Gastroesophageal sphincter (tissue), 4 donors: ENCODE measurements at regions not wholly inside any gene's neighbourhood (a gene's known extent, or its start where the extent isn't known, plus 50 kb on each side); places are given as distances from the start of the nearest gene placed in this dataset.

Experiments used
- ATAC-seq: fragments of 150-250 bp; one replicate; pipeline ENCODE4 v1.9.1; 2016; ENCODE audit warnings: mild to moderate bottlenecking, moderate library complexity
- H3K27ac ChIP-seq, 4 donors: fragments of 200-600 bp; sonication (generic) in 3 of 4; 1 replicate in 3 of 4; 2 replicates in 1 of 4; pipeline ENCODE4 v1.5.1; 2016 to 2019
- H3K27me3 ChIP-seq: fragments of 200-600 bp; sonication (generic); one replicate; pipeline ENCODE4 v1.5.1; 2019
- H3K36me3 ChIP-seq, 2 donors: fragments of 200-600 bp; sonication (generic); one replicate each; pipeline ENCODE4 v1.5.1; 2019; ENCODE audit warnings: control low read depth in 1 of 2
- H3K4me1 ChIP-seq, 3 donors: fragments of 200-600 bp; sonication (generic); 1 replicate in 2 of 3; 2 replicates in 1 of 3; pipeline ENCODE4 v1.5.1; 2016 to 2019; ENCODE audit warnings: control low read depth in 2 of 3
- H3K4me3 ChIP-seq, 2 donors: fragments of 200-600 bp; sonication (generic); one replicate each; pipeline ENCODE4 v1.5.1; 2019; ENCODE audit warnings: mild to moderate bottlenecking in 1 of 2, moderate library complexity in 1 of 2
- H3K9me3 ChIP-seq, 3 donors: fragments of 200-600 bp; sonication (generic); one replicate each; pipeline ENCODE4 v1.5.1; 2017 to 2019; ENCODE audit warnings: control low read depth in 2 of 3
- EP300 ChIP-seq: sonication (generic); formaldehyde crosslinking; IDR thresholded peaks from one replicate; pipeline ENCODE4 v1.6.1; 2017; ENCODE audit warnings: antibody characterized with exemption, mild to moderate bottlenecking
- POLR2A ChIP-seq, 2 donors: fragments of 450-650 bp; IDR thresholded peaks; one replicate each; pipeline ENCODE4 v1.6.1; 2017; ENCODE audit warnings: antibody characterized with exemption in 2 of 2, mild to moderate bottlenecking in 2 of 2, moderate library complexity in 1 of 2
- POLR2AphosphoS5 ChIP-seq: sonication (generic); formaldehyde crosslinking; IDR thresholded peaks from one replicate; pipeline ENCODE4 v1.6.1; 2017; ENCODE audit warnings: antibody characterized with exemption
- WGBS, 2 donors: methylation state at CpG; one replicate each; pipeline ENCODE4 v1.1.5; 2018; ENCODE audit warnings: low coverage in 1 of 2; 5-methylcytosine and 5-hydroxymethylcytosine counted together
- TF ChIP-seq, protein P1 (sequence below), 4 experiments: fragments of 200-600 bp in 2 of 4; fragments of 450-650 bp in 2 of 4; sonication (generic) in 1 of 4; IDR thresholded peaks; one replicate each; pipeline ENCODE4 v1.5.1; 2017 to 2019; ENCODE audit warnings: antibody characterized with exemption in 4 of 4, mild to moderate bottlenecking in 2 of 4, moderate library complexity in 2 of 4

DNA sequence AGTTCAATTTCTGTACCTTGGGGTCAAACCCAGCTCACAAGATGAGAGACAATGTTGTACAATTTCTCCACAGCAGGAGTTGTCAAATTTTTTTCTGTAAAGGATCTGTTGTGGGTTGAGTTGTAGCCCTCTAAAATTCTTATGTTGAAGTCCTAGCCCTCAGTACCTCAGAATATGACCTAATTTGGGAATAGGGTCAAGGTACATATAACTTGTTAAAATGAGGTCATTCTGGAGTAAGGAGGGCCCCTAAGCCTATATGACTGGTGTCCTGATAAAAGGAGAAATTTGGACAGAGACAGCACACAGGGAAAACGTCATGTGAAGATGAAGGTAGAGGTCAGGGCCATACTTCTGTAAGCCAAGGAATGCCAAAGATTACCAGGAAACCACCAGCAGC lies 264.9 kb downstream of the TTC8 start:
- peaks cover 3 to 22% (median 8%) of the 10 kb centered on the region in 3 donors for H3K4me1 ChIP-seq
- peaks cover 0 to 5% (median 0%) of the 10 kb centered on the region in 3 donors for H3K9me3 ChIP-seq
- no peaks in the 10 kb centered on the region for H3K36me3 ChIP-seq
- 67% methylated on average over 1 of the region's 1 CpG; no CpG with 5 or more reads in 1 of the 2 donors for WGBS, 2 donors
- ATAC-seq: no peak
- TF ChIP-seq POLR2A (IDR thresholded peaks at IDR 0.05) (no peak), EP300 (no peak), POLR2AphosphoS5 (no peak)
- TF ChIP-seq, protein P1, sequence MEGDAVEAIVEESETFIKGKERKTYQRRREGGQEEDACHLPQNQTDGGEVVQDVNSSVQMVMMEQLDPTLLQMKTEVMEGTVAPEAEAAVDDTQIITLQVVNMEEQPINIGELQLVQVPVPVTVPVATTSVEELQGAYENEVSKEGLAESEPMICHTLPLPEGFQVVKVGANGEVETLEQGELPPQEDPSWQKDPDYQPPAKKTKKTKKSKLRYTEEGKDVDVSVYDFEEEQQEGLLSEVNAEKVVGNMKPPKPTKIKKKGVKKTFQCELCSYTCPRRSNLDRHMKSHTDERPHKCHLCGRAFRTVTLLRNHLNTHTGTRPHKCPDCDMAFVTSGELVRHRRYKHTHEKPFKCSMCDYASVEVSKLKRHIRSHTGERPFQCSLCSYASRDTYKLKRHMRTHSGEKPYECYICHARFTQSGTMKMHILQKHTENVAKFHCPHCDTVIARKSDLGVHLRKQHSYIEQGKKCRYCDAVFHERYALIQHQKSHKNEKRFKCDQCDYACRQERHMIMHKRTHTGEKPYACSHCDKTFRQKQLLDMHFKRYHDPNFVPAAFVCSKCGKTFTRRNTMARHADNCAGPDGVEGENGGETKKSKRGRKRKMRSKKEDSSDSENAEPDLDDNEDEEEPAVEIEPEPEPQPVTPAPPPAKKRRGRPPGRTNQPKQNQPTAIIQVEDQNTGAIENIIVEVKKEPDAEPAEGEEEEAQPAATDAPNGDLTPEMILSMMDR (IDR thresholded peaks at IDR 0.05): no peak
- H3K27ac ChIP-seq: no peak overlapping the region
- no peak overlapping the region for H3K4me3 ChIP-seq
- H3K27me3 ChIP-seq: no peaks in the 10 kb centered on the region

- no peak for ATAC-seq
- no peak overlapping the region for H3K4me3 ChIP-seq
- H3K9me3 ChIP-seq: peaks cover 0 to 5% (median 0%) of the 10 kb centered on the region in 3 donors
- H3K4me1 ChIP-seq: peaks cover 0 to 8% (median 0%) of the 10 kb centered on the region in 3 donors
- no peaks in the 10 kb centered on the region for H3K36me3 ChIP-seq
- 100% methylated on average over 1 of the region's 1 CpG; no CpG with 5 or more reads in 1 of the 2 donors for WGBS, 2 donors
- no peaks in the 10 kb centered on the region for H3K27me3 ChIP-seq
- TF ChIP-seq EP300 (no peak), POLR2A (IDR thresholded peaks at IDR 0.05) (no peak), POLR2AphosphoS5 (no peak)
- TF ChIP-seq, protein P1 (IDR thresholded peaks at IDR 0.05): no peak
- no peak overlapping the region for H3K27ac ChIP-seq
Measured at GRCh38 chr14:89091781-89092180, 267.3 kb downstream of the TTC8 start.

- Histone ChIP-seq H3K36me3 (no peaks in the 10 kb centered on the region), H3K4me3 (no peak overlapping the region), H3K9me3 (peaks cover 0 to 5% (median 0%) of the 10 kb centered on the region in 3 donors), H3K27me3 (no peaks in the 10 kb centered on the region), H3K27ac (no peak overlapping the region), H3K4me1 (peaks cover 0 to 8% (median 0%) of the 10 kb centered on the region in 3 donors)
- ATAC-seq: no peak
- WGBS, 2 donors: 35 to 36% methylated on average over 3 of the region's 3 CpGs
- TF ChIP-seq POLR2AphosphoS5 (no peak), EP300 (no peak), POLR2A (IDR thresholded peaks at IDR 0.05) (no peak)
- TF ChIP-seq, protein P1 (IDR thresholded peaks at IDR 0.05): no peak
Measured at GRCh38 chr14:89093083-89093730, 268.8 kb downstream of the TTC8 start.

GRCh38 chr14:89095036-89095435 lies 270.6 kb downstream of the TTC8 start:
- TF ChIP-seq EP300 (no peak), POLR2AphosphoS5 (no peak), POLR2A (IDR thresholded peaks at IDR 0.05) (no peak)
- TF ChIP-seq, protein P1 (IDR thresholded peaks at IDR 0.05): no peak
- Histone ChIP-seq H3K27me3 (no peaks in the 10 kb centered on the region), H3K4me3 (no peak overlapping the region), H3K9me3 (peaks cover 0 to 12% (median 0%) of the 10 kb centered on the region in 3 donors), H3K4me1 (peaks cover 0 to 8% (median 0%) of the 10 kb centered on the region in 3 donors), H3K27ac (no peak overlapping the region), H3K36me3 (no peaks in the 10 kb centered on the region)
- 29 to 55% methylated on average over 1 of the region's 1 CpG for WGBS, 2 donors
- ATAC-seq: no peak

GRCh38 chr14:89096946-89097345 lies 272.5 kb downstream of the TTC8 start:
- Histone ChIP-seq H3K27me3 (no peaks in the 10 kb centered on the region), H3K9me3 (peaks cover 0 to 12% (median 0%) of the 10 kb centered on the region in 3 donors), H3K36me3 (no peaks in the 10 kb centered on the region), H3K27ac (no peak overlapping the region), H3K4me1 (peaks cover 0 to 8% (median 0%) of the 10 kb centered on the region in 3 donors), H3K4me3 (no peak overlapping the region)
- 81 to 88% methylated on average over 4 to 5 of the region's 9 CpGs for WGBS, 2 donors
- TF ChIP-seq POLR2A (IDR thresholded peaks at IDR 0.05) (no peak), EP300 (no peak), POLR2AphosphoS5 (no peak)
- TF ChIP-seq, protein P1 (IDR thresholded peaks at IDR 0.05): no peak
- ATAC-seq: no peak
